Smooth muscle cell (in vitro differentiated cells): ENCODE measurements at regions not wholly inside any gene's neighbourhood (a gene's known extent, or its start where the extent isn't known, plus 50 kb on each side); places are given as distances from the start of the nearest gene placed in this dataset.

Experiments used
- DNase-seq: peaks from one replicate; lab custom pipeline; 2025; ENCODE audit not compliant: unreplicated experiment; lab: John Stamatoyannopoulos, UW
- H2AFZ ChIP-seq: fragments of 200-600 bp; sonication (generic); 2 replicates; pipeline ENCODE4 v1.6.0; 2016; ENCODE audit warnings: antibody characterized with exemption, low read depth, mild to moderate bottlenecking
- H3F3A ChIP-seq: fragments of 200-600 bp; sonication (generic); 2 replicates; pipeline ENCODE4 v1.6.0; 2017; ENCODE audit warnings: antibody characterized with exemption, low read depth
- H3K27ac ChIP-seq: fragments of 200-600 bp; sonication (generic); 2 replicates; pipeline ENCODE4 v1.5.1; 2016; ENCODE audit warnings: low read depth, mild to moderate bottlenecking
- H3K27me3 ChIP-seq: fragments of 200-600 bp; sonication (generic); 2 replicates; pipeline ENCODE4 v1.6.1; 2016; ENCODE audit warnings: low read depth, mild to moderate bottlenecking
- H3K36me3 ChIP-seq: fragments of 200-600 bp; sonication (generic); 2 replicates; pipeline ENCODE4 v1.5.1; 2016; ENCODE audit warnings: low read depth
- H3K4me1 ChIP-seq: fragments of 200-600 bp; sonication (generic); 2 replicates; pipeline ENCODE4 v1.5.1; 2016; ENCODE audit warnings: low read depth
- H3K4me2 ChIP-seq: fragments of 200-600 bp; sonication (generic); 2 replicates; pipeline ENCODE4 v1.6.0; 2016; ENCODE audit warnings: mild to moderate bottlenecking
- H3K4me3 ChIP-seq: fragments of 200-600 bp; sonication (generic); 2 replicates; pipeline ENCODE4 v1.5.1; 2016; ENCODE audit warnings: mild to moderate bottlenecking
- H3K79me2 ChIP-seq: fragments of 200-600 bp; sonication (generic); 2 replicates; pipeline ENCODE4 v1.6.0; 2016; ENCODE audit warnings: low read depth, mild to moderate bottlenecking
- H3K9ac ChIP-seq: fragments of 200-600 bp; sonication (generic); 2 replicates; pipeline ENCODE4 v1.6.0; 2016; ENCODE audit warnings: low read depth
- H3K9me3 ChIP-seq: fragments of 200-600 bp; sonication (generic); replicated peaks from 2 replicates; pipeline ENCODE4 v1.5.1; 2016; ENCODE audit warnings: low read depth
- H4K20me1 ChIP-seq: fragments of 200-600 bp; sonication (generic); 2 replicates; pipeline ENCODE4 v1.6.0; 2016; ENCODE audit warnings: low read depth
- CTCF ChIP-seq: fragments of 200-600 bp; sonication (generic); IDR thresholded peaks from 2 replicates; pipeline ENCODE4 v1.5.1; 2017; ENCODE audit warnings: borderline replicate concordance, mild to moderate bottlenecking, antibody characterized with exemption; ENCODE audit not compliant: insufficient read depth, poor library complexity, severe bottlenecking
- WGBS: methylation state at CpG from one replicate; pipeline ENCODE4 v1.1.7; 2016; ENCODE audit warnings: low lambda C conversion rate; 5-methylcytosine and 5-hydroxymethylcytosine counted together

GRCh38 chr1:213927846-213928245, 59.9 kb upstream of the PROX1 start:
- WGBS = 95% methylated on average over 6 of the region's 6 CpGs
- no peaks in the 10 kb centered on the region for H4K20me1 ChIP-seq

GRCh38 chr1:213929398-213929797, 58.4 kb upstream of the PROX1 start:
- H3F3A ChIP-seq = no peaks in the 10 kb centered on the region
- no peak for DNase-seq
- no peaks in the 10 kb centered on the region for H4K20me1 ChIP-seq
- H3K4me1 ChIP-seq = no peaks in the 10 kb centered on the region
- H3K9me3 ChIP-seq = no peaks in the 10 kb centered on the region
- H3K27ac ChIP-seq = no peak overlapping the region
- H3K27me3 ChIP-seq = no peaks in the 10 kb centered on the region
- H2AFZ ChIP-seq = no peak overlapping the region
- H3K9ac ChIP-seq = no peak overlapping the region
- no peaks in the 10 kb centered on the region for H3K36me3 ChIP-seq
- H3K4me2 ChIP-seq = no peak overlapping the region
- no peaks in the 10 kb centered on the region for H3K79me2 ChIP-seq
- TF ChIP-seq CTCF = no peak
- no peak overlapping the region for H3K4me3 ChIP-seq

More at GRCh38 chr1:213927846-213928245, 59.9 kb upstream of the PROX1 start:
- Histone ChIP-seq H3F3A (no peaks in the 10 kb centered on the region), H3K79me2 (no peaks in the 10 kb centered on the region), H3K4me1 (no peaks in the 10 kb centered on the region), H3K27me3 (no peaks in the 10 kb centered on the region), H3K9me3 (no peaks in the 10 kb centered on the region), H3K27ac (no peak overlapping the region), H3K4me2 (no peak overlapping the region), H2AFZ (no peak overlapping the region), H3K4me3 (no peak overlapping the region), H3K36me3 (no peaks in the 10 kb centered on the region), H3K9ac (no peak overlapping the region)
- TF ChIP-seq CTCF = no peak
- no peak for DNase-seq

- H4K20me1 ChIP-seq = no peaks in the 10 kb centered on the region
- H3K79me2 ChIP-seq = no peaks in the 10 kb centered on the region
- no peak overlapping the region for H3K4me3 ChIP-seq
- H3F3A ChIP-seq = no peaks in the 10 kb centered on the region
- no peak overlapping the region for H3K4me2 ChIP-seq
- no peak overlapping the region for H3K9ac ChIP-seq
- WGBS = 63% methylated on average over 8 of the region's 8 CpGs
- no peak overlapping the region for H2AFZ ChIP-seq
- DNase-seq = no peak
- H3K27ac ChIP-seq = no peak overlapping the region
- H3K9me3 ChIP-seq = no peaks in the 10 kb centered on the region
- no peaks in the 10 kb centered on the region for H3K36me3 ChIP-seq
- no peak for TF ChIP-seq CTCF
- H3K27me3 ChIP-seq = no peaks in the 10 kb centered on the region
- no peaks in the 10 kb centered on the region for H3K4me1 ChIP-seq
Observed at GRCh38 chr1:213931836-213932235, 55.9 kb upstream of the PROX1 start.

- Histone ChIP-seq H2AFZ (no peak overlapping the region), H3K4me3 (no peak overlapping the region), H3K9me3 (no peaks in the 10 kb centered on the region), H3K36me3 (no peaks in the 10 kb centered on the region), H3K27me3 (no peaks in the 10 kb centered on the region), H3K4me1 (no peaks in the 10 kb centered on the region), H3K9ac (no peak overlapping the region), H3K4me2 (no peak overlapping the region), H3F3A (no peaks in the 10 kb centered on the region), H4K20me1 (no peaks in the 10 kb centered on the region), H3K79me2 (no peaks in the 10 kb centered on the region), H3K27ac (no peak overlapping the region)
- WGBS = 81% methylated on average over 5 of the region's 5 CpGs
- no peak for TF ChIP-seq CTCF
- DNase-seq = no peak
Observed at GRCh38 chr1:213933336-213933735, 54.4 kb upstream of the PROX1 start.
